ENCODE measurements at regions not wholly inside any gene's neighbourhood (a gene's known extent, or its start where the extent isn't known, plus 50 kb on each side); places are given as distances from the start of the nearest gene placed in this dataset.
"Not testable (repeated sequence)": the region's sequence is repeated elsewhere in the genome, so short reads cannot be mapped to it uniquely, and the experiment has no call there.

- not testable (repeated sequence) for H3K4me3 ChIP-seq (ENCODE audit: low read depth, low read length); H3K27me3 ChIP-seq (ENCODE audit: control insufficient read depth, insufficient read depth, low read length); H3K27ac ChIP-seq (ENCODE audit: low read depth, low read length); H3K4me1 ChIP-seq (ENCODE audit: control insufficient read depth, insufficient read depth, low read length); H3K9me3 ChIP-seq (ENCODE audit: control insufficient read depth, insufficient read depth, low read depth, low read length); H3K9ac ChIP-seq (ENCODE audit: low read length); H3K36me3 ChIP-seq (ENCODE audit: control insufficient read depth, insufficient read depth, low read length)
These were observed 1265.9 kb upstream of the PCDH10 start for GRCh38 chr4:131883181-131883580.

GRCh38 chr4:131925662-131926061, 1223.4 kb upstream of the PCDH10 start:
- not testable (repeated sequence) for H3K27me3 ChIP-seq (ENCODE audit: control insufficient read depth, insufficient read depth, low read length); H3K4me1 ChIP-seq (ENCODE audit: control insufficient read depth, insufficient read depth, low read length); H3K36me3 ChIP-seq (ENCODE audit: control insufficient read depth, insufficient read depth, low read length); H3K27ac ChIP-seq (ENCODE audit: low read depth, low read length); H3K9me3 ChIP-seq (ENCODE audit: control insufficient read depth, insufficient read depth, low read depth, low read length); H3K9ac ChIP-seq (ENCODE audit: low read length); H3K4me3 ChIP-seq (ENCODE audit: low read depth, low read length)

- H3K4me3 ChIP-seq (ENCODE audit: low read depth, low read length); H3K9ac ChIP-seq (ENCODE audit: low read length); H3K27ac ChIP-seq (ENCODE audit: low read depth, low read length); H3K36me3 ChIP-seq (ENCODE audit: control insufficient read depth, insufficient read depth, low read length); H3K27me3 ChIP-seq (ENCODE audit: control insufficient read depth, insufficient read depth, low read length); H3K9me3 ChIP-seq (ENCODE audit: control insufficient read depth, insufficient read depth, low read depth, low read length); H3K4me1 ChIP-seq (ENCODE audit: control insufficient read depth, insufficient read depth, low read length): not testable (repeated sequence)
These were observed 1181.4 kb upstream of the PCDH10 start for GRCh38 chr4:131967646-131968045.

DNA sequence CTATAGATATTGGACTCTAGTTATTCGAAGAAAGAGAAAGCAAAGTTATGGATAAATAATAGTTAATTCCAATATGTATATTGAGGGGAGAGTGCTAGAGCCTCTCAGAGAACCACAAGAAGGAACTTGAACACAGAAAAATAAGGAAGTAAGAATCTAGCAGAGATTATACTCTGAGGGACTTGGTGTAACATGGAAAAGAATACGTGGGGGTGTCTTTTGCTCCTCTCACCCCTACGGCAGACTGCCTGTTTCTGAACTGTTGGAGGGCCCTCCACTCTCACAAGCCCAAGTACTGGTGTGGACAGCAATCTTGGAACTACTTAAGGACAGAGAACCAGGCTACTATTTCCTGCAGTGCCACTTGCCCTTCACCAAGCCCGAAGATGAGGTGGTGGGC, 1174.4 kb upstream of the PCDH10 start:
- H3K4me1 ChIP-seq (ENCODE audit: control insufficient read depth, insufficient read depth, low read length) = no peaks in the 10 kb centered on the region
- peaks cover 17% of the 10 kb centered on the region for H3K9me3 ChIP-seq (ENCODE audit: control insufficient read depth, insufficient read depth, low read depth, low read length)
- no peak overlapping the region for H3K9ac ChIP-seq (ENCODE audit: low read length)
- H3K36me3 ChIP-seq (ENCODE audit: control insufficient read depth, insufficient read depth, low read length) = peaks cover 3% of the 10 kb centered on the region; the same call in 1 of the 2 replicates
- H3K27me3 ChIP-seq (ENCODE audit: control insufficient read depth, insufficient read depth, low read length) = no peaks in the 10 kb centered on the region
- no peak overlapping the region for H3K27ac ChIP-seq (ENCODE audit: low read depth, low read length)
- H3K4me3 ChIP-seq (ENCODE audit: low read depth, low read length) = peak overlapping the region; percentile 44; the same call in 1 of the 2 replicates

DNA sequence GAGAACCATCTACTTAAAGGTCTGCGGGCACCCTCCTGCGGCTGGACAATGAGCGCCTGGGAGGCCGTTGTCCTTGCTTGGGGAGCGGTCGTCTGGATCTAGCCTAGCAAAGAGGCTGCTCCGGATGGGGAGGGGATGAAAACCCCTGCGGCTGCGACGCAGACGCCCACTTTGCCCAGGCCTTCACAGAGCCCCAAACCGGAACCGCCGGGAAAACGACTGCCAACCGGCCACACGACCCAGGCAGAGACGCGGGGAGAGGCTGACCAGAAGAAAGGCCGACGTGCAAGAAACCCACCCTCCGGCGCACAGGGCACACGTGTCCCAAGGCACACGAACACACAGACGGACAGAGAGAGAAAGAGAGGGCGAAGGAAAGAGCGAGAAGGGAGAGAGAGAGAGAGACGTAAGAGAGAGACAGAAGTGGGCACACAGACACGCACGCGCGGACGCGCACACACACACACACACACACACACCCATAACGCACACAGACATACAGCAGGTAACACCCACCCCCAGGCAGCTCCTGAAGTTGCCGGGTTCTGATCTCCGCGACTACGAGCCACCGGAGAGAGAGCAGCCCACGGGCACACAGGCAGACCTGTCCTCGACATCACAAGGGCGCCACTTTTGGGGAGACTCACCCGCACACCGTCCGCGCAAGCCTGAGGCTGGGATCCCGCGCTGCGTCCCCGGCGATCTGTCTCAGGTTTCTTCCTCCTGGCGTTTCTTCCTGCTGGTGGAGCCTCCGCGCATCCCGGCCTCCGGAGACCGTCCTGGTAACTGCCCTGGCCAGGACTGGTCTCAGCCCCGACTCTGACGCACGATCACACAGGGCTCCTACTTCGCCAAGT, 1173.6 kb upstream of the PCDH10 start:
- not testable (repeated sequence) for H3K36me3 ChIP-seq (ENCODE audit: control insufficient read depth, insufficient read depth, low read length); H3K4me1 ChIP-seq (ENCODE audit: control insufficient read depth, insufficient read depth, low read length); H3K27ac ChIP-seq (ENCODE audit: low read depth, low read length); H3K9ac ChIP-seq (ENCODE audit: low read length); H3K27me3 ChIP-seq (ENCODE audit: control insufficient read depth, insufficient read depth, low read length)
- H3K9me3 ChIP-seq (ENCODE audit: control insufficient read depth, insufficient read depth, low read depth, low read length) = peaks cover 17% of the 10 kb centered on the region
- peak overlapping the region; percentile 56; the same call in 1 of the 2 replicates for H3K4me3 ChIP-seq (ENCODE audit: low read depth, low read length)

DNA sequence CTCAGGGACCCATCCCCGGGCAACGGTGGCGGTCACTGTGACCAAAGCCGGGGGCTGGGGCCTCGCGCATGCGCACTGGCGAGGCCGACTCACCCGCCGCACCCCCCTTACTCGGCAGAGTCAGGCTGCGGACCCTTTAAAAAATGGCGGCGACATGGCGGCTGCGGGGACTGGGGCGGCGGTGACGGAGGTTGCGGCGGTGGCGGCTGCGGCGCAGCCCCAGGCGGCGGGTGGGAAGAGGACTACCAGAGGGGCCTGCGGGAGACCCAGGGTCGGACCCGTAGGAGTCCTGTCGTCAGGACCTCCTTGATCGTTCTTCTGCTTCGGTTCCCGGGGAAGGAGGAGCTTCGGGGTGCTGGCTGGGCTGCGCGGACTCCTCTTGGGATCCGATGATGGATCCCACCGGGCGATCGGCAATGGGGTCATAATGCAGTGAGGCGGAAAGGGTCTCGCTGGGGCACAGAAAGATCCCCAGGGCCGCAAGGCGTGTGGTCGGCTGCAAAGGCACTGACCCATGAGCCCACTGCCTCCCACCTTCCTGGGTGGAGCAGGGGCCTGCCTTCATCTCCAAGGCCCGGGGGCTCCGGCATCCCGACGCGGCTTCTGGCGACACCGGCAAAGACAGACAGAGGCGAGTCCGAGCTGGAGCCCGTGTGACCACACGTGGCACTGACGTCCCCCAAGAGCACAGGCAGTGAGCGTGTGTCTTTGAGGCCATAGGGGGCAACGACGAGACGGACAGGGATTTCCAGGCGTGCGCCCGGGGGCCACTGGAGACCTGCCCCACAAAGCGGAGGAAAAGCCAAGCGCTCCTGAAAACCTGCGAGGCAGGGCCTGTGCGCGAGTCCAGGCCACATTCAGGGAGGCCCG, 1172.7 kb upstream of the PCDH10 start:
- Histone ChIP-seq H3K4me3 (ENCODE audit: low read depth, low read length) (peak overlapping the region; percentile 56; the same call in 1 of the 2 replicates), H3K9me3 (ENCODE audit: control insufficient read depth, insufficient read depth, low read depth, low read length) (peaks cover 17% of the 10 kb centered on the region)
- H3K27ac ChIP-seq (ENCODE audit: low read depth, low read length); H3K4me1 ChIP-seq (ENCODE audit: control insufficient read depth, insufficient read depth, low read length); H3K27me3 ChIP-seq (ENCODE audit: control insufficient read depth, insufficient read depth, low read length); H3K9ac ChIP-seq (ENCODE audit: low read length); H3K36me3 ChIP-seq (ENCODE audit: control insufficient read depth, insufficient read depth, low read length): not testable (repeated sequence)

DNA sequence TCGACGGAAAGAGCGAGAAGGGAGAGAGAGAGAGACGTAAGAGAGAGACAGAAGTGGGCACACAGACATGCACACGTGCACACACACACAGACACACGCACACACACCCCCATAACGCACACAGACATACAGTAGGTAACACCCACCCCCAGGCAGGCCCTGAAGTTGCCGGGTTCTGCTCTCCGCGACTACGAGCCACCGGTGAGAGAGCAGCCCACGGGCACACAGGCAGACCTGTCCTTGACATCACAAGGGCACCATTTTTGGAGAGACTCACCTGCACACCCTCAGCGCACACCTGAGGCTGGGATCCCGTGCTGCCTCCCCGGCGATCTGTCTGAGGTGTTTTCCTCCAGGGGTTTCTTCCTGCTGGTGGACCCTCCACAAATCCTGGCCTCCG, 1171.0 kb upstream of the PCDH10 start:
- no peak overlapping the region for H3K4me3 ChIP-seq (ENCODE audit: low read depth, low read length)
- H3K9ac ChIP-seq (ENCODE audit: low read length) = no peak overlapping the region
- H3K4me1 ChIP-seq (ENCODE audit: control insufficient read depth, insufficient read depth, low read length) = no peaks in the 10 kb centered on the region
- H3K36me3 ChIP-seq (ENCODE audit: control insufficient read depth, insufficient read depth, low read length) = peaks cover 3% of the 10 kb centered on the region; the same call in 1 of the 2 replicates
- no peaks in the 10 kb centered on the region for H3K27me3 ChIP-seq (ENCODE audit: control insufficient read depth, insufficient read depth, low read length)
- no peak overlapping the region for H3K27ac ChIP-seq (ENCODE audit: low read depth, low read length)
- peaks cover 17% of the 10 kb centered on the region for H3K9me3 ChIP-seq (ENCODE audit: control insufficient read depth, insufficient read depth, low read depth, low read length)

DNA sequence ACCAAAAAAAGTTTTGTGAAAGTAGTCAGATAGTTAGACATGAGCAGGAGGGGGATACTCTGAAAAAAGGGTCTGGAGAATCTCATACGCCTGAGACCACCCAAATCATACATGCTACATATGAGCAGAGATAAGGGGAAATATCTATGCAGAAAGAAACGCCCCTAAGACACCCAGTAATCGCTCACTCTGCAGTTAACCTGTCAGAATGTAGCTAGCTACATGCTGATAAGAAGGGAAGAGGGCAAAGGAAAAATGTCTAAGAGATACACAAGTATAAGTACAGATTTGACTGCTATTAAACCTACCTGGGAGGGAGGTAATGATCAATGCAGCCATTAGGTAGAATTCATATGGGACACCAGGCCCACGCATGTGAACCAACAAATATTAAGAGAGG, 1159.5 kb upstream of the PCDH10 start:
- Histone ChIP-seq H3K27me3 (ENCODE audit: control insufficient read depth, insufficient read depth, low read length) (no peaks in the 10 kb centered on the region), H3K9me3 (ENCODE audit: control insufficient read depth, insufficient read depth, low read depth, low read length) (no peaks in the 10 kb centered on the region), H3K9ac (ENCODE audit: low read length) (no peak overlapping the region), H3K4me1 (ENCODE audit: control insufficient read depth, insufficient read depth, low read length) (no peaks in the 10 kb centered on the region), H3K27ac (ENCODE audit: low read depth, low read length) (no peak overlapping the region), H3K4me3 (ENCODE audit: low read depth, low read length) (no peak overlapping the region), H3K36me3 (ENCODE audit: control insufficient read depth, insufficient read depth, low read length) (no peaks in the 10 kb centered on the region)

DNA sequence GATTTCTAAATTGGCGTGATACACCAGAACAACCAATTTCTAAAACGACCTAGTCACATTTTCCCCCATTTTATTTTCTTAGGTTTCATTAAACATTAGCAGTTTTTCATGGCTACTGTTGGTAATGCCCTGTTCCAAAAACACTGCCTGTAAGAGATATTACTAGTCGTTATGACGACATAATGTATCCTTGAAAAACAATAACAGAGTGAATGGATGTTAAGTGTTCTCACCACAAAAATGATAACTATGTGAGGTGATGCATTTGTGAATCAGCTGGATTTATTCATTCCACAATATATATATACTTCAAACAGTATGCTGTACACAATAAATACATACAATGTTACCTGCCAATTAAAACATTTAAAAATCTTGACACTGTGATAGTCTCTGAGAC, 1147.6 kb upstream of the PCDH10 start:
- Histone ChIP-seq H3K27me3 (ENCODE audit: control insufficient read depth, insufficient read depth, low read length) (no peaks in the 10 kb centered on the region), H3K4me3 (ENCODE audit: low read depth, low read length) (no peak overlapping the region), H3K9ac (ENCODE audit: low read length) (no peak overlapping the region), H3K4me1 (ENCODE audit: control insufficient read depth, insufficient read depth, low read length) (no peaks in the 10 kb centered on the region; the same call in 1 of the 2 replicates), H3K36me3 (ENCODE audit: control insufficient read depth, insufficient read depth, low read length) (no peaks in the 10 kb centered on the region), H3K9me3 (ENCODE audit: control insufficient read depth, insufficient read depth, low read depth, low read length) (no peaks in the 10 kb centered on the region), H3K27ac (ENCODE audit: low read depth, low read length) (no peak overlapping the region)

- H3K9ac ChIP-seq (ENCODE audit: low read length) = no peak overlapping the region
- no peaks in the 10 kb centered on the region for H3K36me3 ChIP-seq (ENCODE audit: control insufficient read depth, insufficient read depth, low read length)
- no peaks in the 10 kb centered on the region for H3K27me3 ChIP-seq (ENCODE audit: control insufficient read depth, insufficient read depth, low read length)
- H3K9me3 ChIP-seq (ENCODE audit: control insufficient read depth, insufficient read depth, low read depth, low read length) = no peaks in the 10 kb centered on the region
- H3K4me3 ChIP-seq (ENCODE audit: low read depth, low read length) = no peak overlapping the region
- H3K27ac ChIP-seq (ENCODE audit: low read depth, low read length) = no peak overlapping the region
- no peaks in the 10 kb centered on the region; the same call in 1 of the 2 replicates for H3K4me1 ChIP-seq (ENCODE audit: control insufficient read depth, insufficient read depth, low read length)
These were observed 1145.5 kb upstream of the PCDH10 start for GRCh38 chr4:132003593-132003992.

DNA sequence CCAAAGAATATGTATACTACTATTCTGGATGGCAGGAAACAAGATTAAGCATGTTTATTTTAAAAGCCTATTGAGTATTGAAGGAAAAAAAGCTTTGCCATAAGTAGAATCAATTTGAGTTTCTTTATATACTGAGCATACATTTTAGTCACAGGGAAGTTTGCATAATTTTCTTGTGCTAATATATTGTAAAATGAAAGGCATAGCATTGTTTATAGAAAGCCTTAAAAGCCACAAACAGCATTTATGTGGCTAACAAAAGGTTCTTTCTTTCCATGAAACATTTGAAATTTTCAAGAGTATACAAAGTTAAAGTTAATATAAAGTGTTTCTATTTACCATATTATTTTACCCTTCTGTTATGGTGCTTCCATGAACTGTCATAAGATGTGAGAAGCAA, 1133.8 kb upstream of the PCDH10 start:
- Histone ChIP-seq H3K27ac (ENCODE audit: low read depth, low read length) (no peak overlapping the region), H3K9ac (ENCODE audit: low read length) (no peak overlapping the region), H3K9me3 (ENCODE audit: control insufficient read depth, insufficient read depth, low read depth, low read length) (no peaks in the 10 kb centered on the region), H3K4me1 (ENCODE audit: control insufficient read depth, insufficient read depth, low read length) (no peaks in the 10 kb centered on the region), H3K4me3 (ENCODE audit: low read depth, low read length) (no peak overlapping the region), H3K27me3 (ENCODE audit: control insufficient read depth, insufficient read depth, low read length) (no peaks in the 10 kb centered on the region), H3K36me3 (ENCODE audit: control insufficient read depth, insufficient read depth, low read length) (no peaks in the 10 kb centered on the region)

All from HUES6 (cell line).